Vagina (tissue), 2 donors: ENCODE measurements at regions not wholly inside any gene's neighbourhood (a gene's known extent, or its start where the extent isn't known, plus 50 kb on each side); places are given as distances from the start of the nearest gene placed in this dataset.

Experiments used
- DNase-seq, 2 donors: peaks; one replicate each; pipeline ENCODE4 v3.0.0-alpha.2; 2017; ENCODE audit errors: extremely low spot score in 2 of 2
- H3K27ac ChIP-seq: fragments of 200-600 bp; sonication (generic); one replicate; pipeline ENCODE4 v1.5.1; 2019
- H3K27me3 ChIP-seq: fragments of 200-600 bp; sonication (generic); one replicate; pipeline ENCODE4 v1.5.1; 2019
- H3K36me3 ChIP-seq, 2 donors: fragments of 200-600 bp; sonication (generic); one replicate each; pipeline ENCODE4 v1.5.1; 2017 to 2019
- H3K4me1 ChIP-seq: fragments of 200-600 bp; sonication (generic); one replicate; pipeline ENCODE4 v1.5.1; 2019
- H3K4me3 ChIP-seq, 2 donors: fragments of 200-600 bp; sonication (generic); 1 replicate in 1 of 2; 2 replicates in 1 of 2; pipeline ENCODE4 v1.5.1; 2016 to 2019
- H3K9me3 ChIP-seq: fragments of 200-600 bp; sonication (generic); one replicate; pipeline ENCODE4 v1.5.1; 2019
- POLR2A ChIP-seq, 2 donors: fragments of 450-650 bp; IDR thresholded peaks; one replicate each; pipeline ENCODE4 v1.6.1; 2017; ENCODE audit warnings: antibody characterized with exemption in 2 of 2, mild to moderate bottlenecking in 2 of 2, moderate library complexity in 2 of 2
- POLR2AphosphoS5 ChIP-seq, 2 donors: sonication (generic); formaldehyde crosslinking; IDR thresholded peaks; one replicate each; pipeline ENCODE4 v1.9.0; 2017; ENCODE audit warnings: antibody characterized with exemption in 2 of 2, mild to moderate bottlenecking in 2 of 2, low read depth in 1 of 2; ENCODE audit not compliant: insufficient read depth in 1 of 2
- intact Hi-C: fragments of 100-400 bp; cut with DNase I; formaldehyde crosslinking; loops from one replicate; pipeline ENCODE4 v1.15.1; 2023
- TF ChIP-seq, protein P1 (sequence below), 3 experiments: fragments of 450-650 bp in 2 of 3; fragments of 200-600 bp in 1 of 3; sonication (generic) in 1 of 3; IDR thresholded peaks; one replicate each; pipeline ENCODE4 v1.5.1; 2017 to 2019; ENCODE audit warnings: antibody characterized with exemption in 3 of 3, mild to moderate bottlenecking in 2 of 3, moderate library complexity in 2 of 3

DNA sequence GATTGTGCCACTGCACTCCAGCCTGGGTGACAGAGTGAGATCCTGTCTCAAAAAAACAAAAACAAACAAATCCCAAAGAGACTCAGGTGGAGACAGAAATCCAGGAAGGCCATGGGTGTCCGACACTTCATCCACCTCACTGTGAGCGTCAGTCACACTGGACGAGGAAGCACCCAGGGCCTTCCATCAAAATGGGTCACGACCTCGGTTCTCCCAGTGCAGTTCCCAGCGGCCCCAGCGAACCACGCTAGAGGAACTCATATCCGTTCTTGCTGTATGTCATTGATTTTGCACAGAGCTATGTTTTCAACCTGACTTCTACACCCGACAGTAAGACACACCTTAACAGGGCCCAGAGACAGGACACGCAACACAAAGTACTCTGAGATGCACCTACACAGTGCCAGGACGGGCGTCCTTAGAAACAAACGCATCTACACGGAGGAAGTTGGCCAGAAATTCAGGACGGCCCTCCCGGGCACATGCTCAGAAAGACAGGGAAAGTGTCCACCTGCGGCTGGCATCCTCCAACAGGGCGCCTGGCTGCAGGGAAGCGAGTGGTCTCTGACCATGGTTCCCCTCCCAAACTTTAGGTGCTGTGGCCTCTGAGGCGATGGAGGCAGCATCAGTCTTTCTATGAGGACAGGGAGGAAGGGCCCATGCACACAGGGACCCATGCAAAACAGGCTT is 410.5 kb downstream of the CTTN start:
- Histone ChIP-seq H3K36me3 (no peaks in the 10 kb centered on the region), H3K9me3 (no peaks in the 10 kb centered on the region)
- TF ChIP-seq, protein P1, sequence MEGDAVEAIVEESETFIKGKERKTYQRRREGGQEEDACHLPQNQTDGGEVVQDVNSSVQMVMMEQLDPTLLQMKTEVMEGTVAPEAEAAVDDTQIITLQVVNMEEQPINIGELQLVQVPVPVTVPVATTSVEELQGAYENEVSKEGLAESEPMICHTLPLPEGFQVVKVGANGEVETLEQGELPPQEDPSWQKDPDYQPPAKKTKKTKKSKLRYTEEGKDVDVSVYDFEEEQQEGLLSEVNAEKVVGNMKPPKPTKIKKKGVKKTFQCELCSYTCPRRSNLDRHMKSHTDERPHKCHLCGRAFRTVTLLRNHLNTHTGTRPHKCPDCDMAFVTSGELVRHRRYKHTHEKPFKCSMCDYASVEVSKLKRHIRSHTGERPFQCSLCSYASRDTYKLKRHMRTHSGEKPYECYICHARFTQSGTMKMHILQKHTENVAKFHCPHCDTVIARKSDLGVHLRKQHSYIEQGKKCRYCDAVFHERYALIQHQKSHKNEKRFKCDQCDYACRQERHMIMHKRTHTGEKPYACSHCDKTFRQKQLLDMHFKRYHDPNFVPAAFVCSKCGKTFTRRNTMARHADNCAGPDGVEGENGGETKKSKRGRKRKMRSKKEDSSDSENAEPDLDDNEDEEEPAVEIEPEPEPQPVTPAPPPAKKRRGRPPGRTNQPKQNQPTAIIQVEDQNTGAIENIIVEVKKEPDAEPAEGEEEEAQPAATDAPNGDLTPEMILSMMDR (IDR thresholded peaks at IDR 0.05), result no peak
- no peak for TF ChIP-seq POLR2A (IDR thresholded peaks at IDR 0.05)

DNA sequence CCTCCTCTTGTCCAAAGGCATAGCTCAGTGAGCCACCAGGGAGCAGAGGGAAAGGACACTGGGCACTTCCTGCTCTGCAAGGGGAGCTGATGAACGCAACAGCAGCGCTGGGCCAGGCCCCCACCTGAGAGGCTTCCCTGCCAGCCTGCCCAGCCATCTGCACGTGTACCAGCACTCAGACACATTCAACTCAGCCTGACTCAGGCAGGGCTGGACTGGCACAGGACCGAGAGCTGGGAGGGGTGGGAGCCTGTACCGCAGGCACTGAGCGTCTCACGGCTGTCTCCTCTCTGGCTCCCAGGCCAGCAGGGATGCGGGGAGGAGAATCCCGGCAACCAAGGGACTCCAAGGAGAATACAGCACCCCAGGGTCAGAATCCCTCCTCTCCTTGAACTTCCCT is 411.8 kb downstream of the CTTN start:
- TF ChIP-seq POLR2AphosphoS5 (IDR thresholded peaks at IDR 0.05; ENCODE audit: insufficient read depth in 1 of 2, low read depth in 1 of 2), result no peak
- TF ChIP-seq, protein P1 (IDR thresholded peaks at IDR 0.05), result no peak
- Histone ChIP-seq H3K4me1 (peaks cover under 1% of the 10 kb centered on the region), H3K4me3 (no peak overlapping the region), H3K36me3 (no peaks in the 10 kb centered on the region), H3K27me3 (no peaks in the 10 kb centered on the region), H3K27ac (no peak overlapping the region), H3K9me3 (no peaks in the 10 kb centered on the region)
- DNase-seq, result no peak
- intact Hi-C loops, result no loop called here

More for the DNA sequence above, 410.5 kb downstream of the CTTN start:
- no peak overlapping the region for H3K4me3 ChIP-seq
- H3K27me3 ChIP-seq, result no peaks in the 10 kb centered on the region
- no peak for DNase-seq
- peaks cover 6% of the 10 kb centered on the region for H3K4me1 ChIP-seq
- intact Hi-C loops, result no loop called here
- H3K27ac ChIP-seq, result no peak overlapping the region

DNA sequence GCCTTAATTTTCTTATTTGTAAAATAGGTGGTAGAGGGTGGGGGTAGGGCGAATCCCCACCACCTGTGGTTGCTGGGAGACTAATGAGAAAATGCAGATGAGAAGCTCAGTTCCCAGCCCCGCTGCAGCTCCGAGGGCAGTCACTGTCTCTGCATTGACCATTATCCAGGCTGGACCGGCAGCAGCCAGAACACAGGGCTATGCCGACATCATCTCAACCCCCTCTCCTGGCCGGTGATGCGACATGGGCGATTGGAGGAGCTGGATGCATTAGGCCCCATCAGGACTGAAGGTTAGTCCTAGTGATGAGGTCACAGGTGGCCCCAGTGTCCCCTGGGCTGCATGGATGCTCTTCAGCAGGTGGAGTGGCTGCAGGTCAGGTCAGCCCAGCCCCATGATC is 412.4 kb downstream of the CTTN start:
- H3K36me3 ChIP-seq, result no peaks in the 10 kb centered on the region
- H3K27me3 ChIP-seq, result no peaks in the 10 kb centered on the region
- H3K27ac ChIP-seq, result no peak overlapping the region
- no peak for TF ChIP-seq POLR2A (IDR thresholded peaks at IDR 0.05)
- TF ChIP-seq POLR2AphosphoS5 (IDR thresholded peaks at IDR 0.05; ENCODE audit: insufficient read depth in 1 of 2, low read depth in 1 of 2), result no peak
- TF ChIP-seq, protein P1 (IDR thresholded peaks at IDR 0.05), result no peak
- no peaks in the 10 kb centered on the region for H3K4me1 ChIP-seq
- intact Hi-C loops, result no loop called here
- no peaks in the 10 kb centered on the region for H3K9me3 ChIP-seq
- no peak for DNase-seq
- no peak overlapping the region for H3K4me3 ChIP-seq

DNA sequence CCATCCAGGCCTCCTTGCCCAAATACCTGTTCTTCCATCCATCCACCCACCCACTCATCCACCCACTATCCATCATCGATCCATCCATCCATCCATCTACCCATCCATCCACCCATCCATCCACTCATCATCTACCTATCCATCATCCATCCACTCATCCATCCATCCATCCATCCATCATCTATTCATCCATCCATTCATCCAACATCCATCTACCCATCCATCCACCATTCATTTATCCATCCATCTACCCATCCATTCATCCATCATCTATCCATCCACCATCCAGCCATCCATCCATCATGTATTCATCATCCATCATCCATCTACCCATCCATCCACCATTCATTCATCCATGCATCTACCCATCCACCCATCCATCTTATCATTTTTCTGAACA is 413.2 kb downstream of the CTTN start:
- no peak for DNase-seq
- intact Hi-C loops, result no loop called here
- H3K27ac ChIP-seq, result no peak overlapping the region
- no peaks in the 10 kb centered on the region for H3K4me1 ChIP-seq
- no peaks in the 10 kb centered on the region for H3K36me3 ChIP-seq
- no peak for TF ChIP-seq POLR2A (IDR thresholded peaks at IDR 0.05)
- TF ChIP-seq, protein P1 (IDR thresholded peaks at IDR 0.05), result no peak
- TF ChIP-seq POLR2AphosphoS5 (IDR thresholded peaks at IDR 0.05; ENCODE audit: insufficient read depth in 1 of 2, low read depth in 1 of 2), result no peak
- no peaks in the 10 kb centered on the region for H3K27me3 ChIP-seq
- H3K4me3 ChIP-seq, result no peak overlapping the region
- no peaks in the 10 kb centered on the region for H3K9me3 ChIP-seq

DNA sequence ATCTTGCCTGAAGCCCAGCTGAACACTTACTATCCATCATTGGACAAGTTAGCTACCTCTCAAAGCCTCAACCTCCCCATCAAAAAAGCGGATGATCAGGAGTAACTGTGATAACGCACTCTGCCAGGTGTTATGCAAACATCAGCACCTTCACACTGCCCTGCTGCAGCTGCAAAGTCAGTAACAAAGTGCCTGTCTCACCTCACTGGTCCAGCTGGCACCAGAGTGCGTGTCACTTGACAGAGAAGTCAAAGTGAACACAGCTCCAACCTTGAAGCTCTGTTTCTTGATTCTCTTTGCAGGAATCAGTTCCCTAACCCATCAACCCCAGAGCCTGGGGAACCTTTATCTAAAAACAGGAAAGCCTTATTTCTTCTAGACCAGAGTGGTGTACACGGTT is 413.6 kb downstream of the CTTN start:
- intact Hi-C loops, result no loop called here
- no peak for DNase-seq
- Histone ChIP-seq H3K4me3 (no peak overlapping the region), H3K4me1 (no peaks in the 10 kb centered on the region), H3K36me3 (no peaks in the 10 kb centered on the region), H3K27me3 (no peaks in the 10 kb centered on the region), H3K9me3 (no peaks in the 10 kb centered on the region), H3K27ac (no peak overlapping the region)
- TF ChIP-seq POLR2AphosphoS5 (IDR thresholded peaks at IDR 0.05; ENCODE audit: insufficient read depth in 1 of 2, low read depth in 1 of 2) (no peak), POLR2A (IDR thresholded peaks at IDR 0.05) (no peak)
- TF ChIP-seq, protein P1 (IDR thresholded peaks at IDR 0.05), result no peak
